PFSK-1 (cell line): ENCODE measurements at regions not wholly inside any gene's neighbourhood (a gene's known extent, or its start where the extent isn't known, plus 50 kb on each side); places are given as distances from the start of the nearest gene placed in this dataset.

Source experiments
- FOXP2 ChIP-seq: optimal IDR thresholded peaks from 2 replicates; pipeline ENCODE3; 2011; ENCODE audit warnings: borderline replicate concordance, control low read depth, inconsistent platforms; ENCODE audit not compliant: insufficient read depth; ENCODE audit errors: extremely low read length, extremely low read depth
- POLR2AphosphoS5 ChIP-seq: IDR thresholded peaks from 2 replicates; pipeline ENCODE4 v1.6.1; 2012; ENCODE audit warnings: low read depth, mild to moderate bottlenecking, control low read depth, low read length, moderate library complexity
- SIN3A ChIP-seq: IDR thresholded peaks from 2 replicates; pipeline ENCODE4 v1.6.1; 2012; ENCODE audit warnings: mild to moderate bottlenecking, low read length, moderate library complexity, borderline replicate concordance; ENCODE audit not compliant: insufficient read depth
- TAF1 ChIP-seq: IDR thresholded peaks from 2 replicates; pipeline ENCODE4 v1.6.1; 2012; ENCODE audit warnings: low read length, control low read depth, borderline replicate concordance; ENCODE audit not compliant: insufficient read depth
- TF ChIP-seq, protein P1 (sequence below), 2 experiments: IDR thresholded peaks; 2 replicates each; pipeline versions ENCODE4 v1.6.1 to v1.8.0; 2011 to 2012; ENCODE audit warnings: low read depth in 2 of 2, low read length in 2 of 2, control low read depth in 1 of 2, inconsistent platforms in 1 of 2, mild to moderate bottlenecking in 1 of 2, moderate library complexity in 1 of 2; ENCODE audit not compliant: insufficient read depth in 1 of 2

- TF ChIP-seq SIN3A = no peak
- TF ChIP-seq TAF1 = no peak
- no peak for TF ChIP-seq FOXP2
- TF ChIP-seq, protein P1, sequence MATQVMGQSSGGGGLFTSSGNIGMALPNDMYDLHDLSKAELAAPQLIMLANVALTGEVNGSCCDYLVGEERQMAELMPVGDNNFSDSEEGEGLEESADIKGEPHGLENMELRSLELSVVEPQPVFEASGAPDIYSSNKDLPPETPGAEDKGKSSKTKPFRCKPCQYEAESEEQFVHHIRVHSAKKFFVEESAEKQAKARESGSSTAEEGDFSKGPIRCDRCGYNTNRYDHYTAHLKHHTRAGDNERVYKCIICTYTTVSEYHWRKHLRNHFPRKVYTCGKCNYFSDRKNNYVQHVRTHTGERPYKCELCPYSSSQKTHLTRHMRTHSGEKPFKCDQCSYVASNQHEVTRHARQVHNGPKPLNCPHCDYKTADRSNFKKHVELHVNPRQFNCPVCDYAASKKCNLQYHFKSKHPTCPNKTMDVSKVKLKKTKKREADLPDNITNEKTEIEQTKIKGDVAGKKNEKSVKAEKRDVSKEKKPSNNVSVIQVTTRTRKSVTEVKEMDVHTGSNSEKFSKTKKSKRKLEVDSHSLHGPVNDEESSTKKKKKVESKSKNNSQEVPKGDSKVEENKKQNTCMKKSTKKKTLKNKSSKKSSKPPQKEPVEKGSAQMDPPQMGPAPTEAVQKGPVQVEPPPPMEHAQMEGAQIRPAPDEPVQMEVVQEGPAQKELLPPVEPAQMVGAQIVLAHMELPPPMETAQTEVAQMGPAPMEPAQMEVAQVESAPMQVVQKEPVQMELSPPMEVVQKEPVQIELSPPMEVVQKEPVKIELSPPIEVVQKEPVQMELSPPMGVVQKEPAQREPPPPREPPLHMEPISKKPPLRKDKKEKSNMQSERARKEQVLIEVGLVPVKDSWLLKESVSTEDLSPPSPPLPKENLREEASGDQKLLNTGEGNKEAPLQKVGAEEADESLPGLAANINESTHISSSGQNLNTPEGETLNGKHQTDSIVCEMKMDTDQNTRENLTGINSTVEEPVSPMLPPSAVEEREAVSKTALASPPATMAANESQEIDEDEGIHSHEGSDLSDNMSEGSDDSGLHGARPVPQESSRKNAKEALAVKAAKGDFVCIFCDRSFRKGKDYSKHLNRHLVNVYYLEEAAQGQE (IDR thresholded peaks at IDR 0.05; ENCODE audit: insufficient read depth in 1 of 2, low read depth in 2 of 2, low read length in 2 of 2) = no peak
- no peak; the same call in 1 of the 2 replicates for TF ChIP-seq POLR2AphosphoS5
Measured at GRCh38 chr1:221809091-221810029, 67.5 kb upstream of the DUSP10 start.

- TF ChIP-seq FOXP2 = no peak
- TF ChIP-seq, protein P1 (IDR thresholded peaks at IDR 0.05; ENCODE audit: insufficient read depth in 1 of 2, low read depth in 2 of 2, low read length in 2 of 2) = no peak
- TF ChIP-seq TAF1 = no peak
- TF ChIP-seq SIN3A = no peak
Measured at GRCh38 chr1:221806984-221807383, 65.1 kb upstream of the DUSP10 start.

DNA sequence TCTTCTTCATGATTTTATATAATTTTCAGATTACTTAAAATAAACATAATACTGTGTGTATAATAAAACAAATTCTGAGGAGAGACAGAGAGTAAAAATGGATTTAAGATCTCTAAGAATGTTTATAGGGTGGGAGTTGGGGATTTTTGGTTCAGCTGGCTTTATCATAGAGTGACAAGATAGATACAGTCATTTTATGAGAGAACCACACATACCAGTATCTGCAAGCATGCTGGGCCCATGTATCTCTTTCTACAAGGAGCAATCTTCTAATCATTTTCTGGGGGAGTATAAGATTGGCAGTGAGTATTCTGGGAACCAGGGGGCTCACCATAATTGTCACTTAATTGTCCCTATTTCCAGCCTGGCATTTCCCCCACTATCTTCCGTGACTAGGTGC, 64.3 kb upstream of the DUSP10 start:
- TF ChIP-seq POLR2AphosphoS5 (no peak), TAF1 (no peak), FOXP2 (no peak), SIN3A (no peak)
- TF ChIP-seq, protein P1 (IDR thresholded peaks at IDR 0.05; ENCODE audit: insufficient read depth in 1 of 2, low read depth in 2 of 2, low read length in 2 of 2) = no peak

GRCh38 chr1:221805121-221805520, 63.2 kb upstream of the DUSP10 start:
- no peak for TF ChIP-seq POLR2AphosphoS5
- TF ChIP-seq, protein P1 (IDR thresholded peaks at IDR 0.05; ENCODE audit: insufficient read depth in 1 of 2, low read depth in 2 of 2, low read length in 2 of 2) = no peak
- TF ChIP-seq FOXP2 = no peak
- no peak for TF ChIP-seq TAF1
